Spleen (tissue), 11 donors: ENCODE measurements at regions not wholly inside any gene's neighbourhood (a gene's known extent, or its start where the extent isn't known, plus 50 kb on each side); places are given as distances from the start of the nearest gene placed in this dataset.
"Not testable (repeated sequence)": the region's sequence is repeated elsewhere in the genome, so short reads cannot be mapped to it uniquely, and the experiment has no call there.

Experiments used
- DNase-seq: peaks from one replicate; pipeline ENCODE4 v3.0.0-alpha.2; 2020
- H3K27ac ChIP-seq, 8 donors: fragments of 200-600 bp; sonication (generic) in 7 of 8; 1 replicate in 4 of 8; 2 replicates in 4 of 8; pipeline versions ENCODE4 v1.5.0 to v1.8.0; 2016 to 2021; ENCODE audit warnings: inconsistent platforms in 4 of 8, mild to moderate bottlenecking in 4 of 8, moderate library complexity in 1 of 8
- H3K27me3 ChIP-seq, 7 donors: fragments of 200-600 bp; sonication (generic) in 6 of 7; replicated peaks in 1 of 7; 1 replicate in 4 of 7; 2 replicates in 3 of 7; pipeline versions ENCODE4 v1.5.0 to v1.8.0; 2016 to 2021; ENCODE audit warnings: inconsistent platforms in 3 of 7, mild to moderate bottlenecking in 1 of 7
- H3K36me3 ChIP-seq, 6 donors: fragments of 200-600 bp; sonication (generic) in 5 of 6; 1 replicate in 4 of 6; 2 replicates in 2 of 6; pipeline versions ENCODE4 v1.5.0 to v1.8.0; 2016 to 2021; ENCODE audit warnings: inconsistent platforms in 2 of 6
- H3K4me1 ChIP-seq, 6 donors: fragments of 200-600 bp; sonication (generic) in 5 of 6; 1 replicate in 3 of 6; 2 replicates in 3 of 6; pipeline versions ENCODE4 v1.5.0 to v1.8.0; 2016 to 2021; ENCODE audit warnings: inconsistent platforms in 3 of 6
- H3K4me3 ChIP-seq, 8 donors: fragments of 200-600 bp; sonication (generic) in 7 of 8; 1 replicate in 4 of 8; 2 replicates in 4 of 8; pipeline versions ENCODE4 v1.5.0 to v1.8.0; 2016 to 2021; ENCODE audit warnings: inconsistent platforms in 4 of 8, mild to moderate bottlenecking in 4 of 8, moderate library complexity in 2 of 8
- H3K9me3 ChIP-seq, 8 donors: fragments of 200-600 bp; sonication (generic) in 7 of 8; 1 replicate in 4 of 8; 2 replicates in 4 of 8; pipeline versions ENCODE4 v1.5.0 to v1.8.0; 2016 to 2021; ENCODE audit warnings: inconsistent platforms in 4 of 8
- POLR2A ChIP-seq, 3 donors: fragments of 450-650 bp; IDR thresholded peaks; one replicate each; pipeline ENCODE4 v1.5.1; 2017; ENCODE audit warnings: antibody characterized with exemption in 3 of 3, mild to moderate bottlenecking in 1 of 3
- POLR2AphosphoS5 ChIP-seq, 3 donors: sonication (generic); formaldehyde crosslinking; IDR thresholded peaks; one replicate each; pipeline ENCODE4 v1.5.1; 2017; ENCODE audit warnings: antibody characterized with exemption in 3 of 3
- WGBS, 5 donors: extraction: QIAGEN DNeasy Blood & Tissue Kit in 3 of 5; methylation state at CpG; one replicate each; pipeline versions ENCODE4 v1.1.5 to v1.1.7; 2013 to 2018; 5-methylcytosine and 5-hydroxymethylcytosine counted together
- intact Hi-C: fragments of 100-400 bp; cut with DNase I; formaldehyde crosslinking; loops from one replicate; pipeline ENCODE4 v1.15.0; 2023; ENCODE audit warnings: low total_unique reads
- TF ChIP-seq, protein P1 (sequence below), 11 experiments: fragments of 200-600 bp in 7 of 11; fragments of 450-650 bp in 4 of 11; sonication (generic) in 4 of 11; IDR thresholded peaks in 8 of 11; conservative IDR thresholded peaks in 3 of 11; 1 replicate in 7 of 11; 2 replicates in 4 of 11; pipeline versions ENCODE4 v1.4.0 to v1.8.0; 2016 to 2021; ENCODE audit warnings: antibody characterized with exemption in 11 of 11, inconsistent platforms in 4 of 11, mild to moderate bottlenecking in 1 of 11
- donor health status: healthy with polysubstance abuse.
- donor health status: DM: no; HTN: no; CAD: no; lungs with moderate emphysema.
- donor health status: DM: no; HTN: no; CAD: no.
- donor health status: Bipolar disorder and iron deficiency.
- donor health status: healthy.
- donor health status: DM: no; HTN: no; CAD: no.
- donor health status: DM: yes; HTN: yes; CAD: no.

GRCh38 chr2:83991992-83992391, 467.1 kb downstream of the SUCLG1 start:
- DNase-seq, result no peak
- Histone ChIP-seq H3K4me1 (no peaks in the 10 kb centered on the region), H3K36me3 (no peaks in the 10 kb centered on the region), H3K27ac (no peak overlapping the region), H3K9me3 (peaks cover 0 to 22% (median 6%) of the 10 kb centered on the region in 8 donors), H3K27me3 (no peaks in the 10 kb centered on the region), H3K4me3 (no peak overlapping the region)
- WGBS, 5 donors, result 90 to 92% (median 91%) methylated on average over 3 of the region's 3 CpGs
- TF ChIP-seq, protein P1, sequence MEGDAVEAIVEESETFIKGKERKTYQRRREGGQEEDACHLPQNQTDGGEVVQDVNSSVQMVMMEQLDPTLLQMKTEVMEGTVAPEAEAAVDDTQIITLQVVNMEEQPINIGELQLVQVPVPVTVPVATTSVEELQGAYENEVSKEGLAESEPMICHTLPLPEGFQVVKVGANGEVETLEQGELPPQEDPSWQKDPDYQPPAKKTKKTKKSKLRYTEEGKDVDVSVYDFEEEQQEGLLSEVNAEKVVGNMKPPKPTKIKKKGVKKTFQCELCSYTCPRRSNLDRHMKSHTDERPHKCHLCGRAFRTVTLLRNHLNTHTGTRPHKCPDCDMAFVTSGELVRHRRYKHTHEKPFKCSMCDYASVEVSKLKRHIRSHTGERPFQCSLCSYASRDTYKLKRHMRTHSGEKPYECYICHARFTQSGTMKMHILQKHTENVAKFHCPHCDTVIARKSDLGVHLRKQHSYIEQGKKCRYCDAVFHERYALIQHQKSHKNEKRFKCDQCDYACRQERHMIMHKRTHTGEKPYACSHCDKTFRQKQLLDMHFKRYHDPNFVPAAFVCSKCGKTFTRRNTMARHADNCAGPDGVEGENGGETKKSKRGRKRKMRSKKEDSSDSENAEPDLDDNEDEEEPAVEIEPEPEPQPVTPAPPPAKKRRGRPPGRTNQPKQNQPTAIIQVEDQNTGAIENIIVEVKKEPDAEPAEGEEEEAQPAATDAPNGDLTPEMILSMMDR (IDR thresholded peaks at IDR 0.05 in 8 of 11, conservative IDR thresholded peaks at IDR 0.05 in 3 of 11), result no peak
- TF ChIP-seq POLR2AphosphoS5 (IDR thresholded peaks at IDR 0.05), result no peak
- TF ChIP-seq POLR2A (IDR thresholded peaks at IDR 0.05), result no peak
- intact Hi-C loops, result no loop called here

- Histone ChIP-seq H3K36me3 (no peaks in the 10 kb centered on the region), H3K4me1 (no peaks in the 10 kb centered on the region), H3K4me3 (no peak overlapping the region), H3K27ac (no peak overlapping the region), H3K9me3 (peaks cover 0 to 26% (median 6%) of the 10 kb centered on the region in 8 donors), H3K27me3 (no peaks in the 10 kb centered on the region)
- 25 to 55% (median 37%) methylated on average over 1 of the region's 1 CpG for WGBS, 5 donors
- no peak for TF ChIP-seq POLR2AphosphoS5 (IDR thresholded peaks at IDR 0.05)
- TF ChIP-seq, protein P1 (IDR thresholded peaks at IDR 0.05 in 8 of 11, conservative IDR thresholded peaks at IDR 0.05 in 3 of 11), result no peak
- no peak for TF ChIP-seq POLR2A (IDR thresholded peaks at IDR 0.05)
- DNase-seq, result no peak
- intact Hi-C loops, result no loop called here
Measured at GRCh38 chr2:83990636-83991035, 468.4 kb downstream of the SUCLG1 start.

GRCh38 chr2:83976628-83977027, 482.5 kb downstream of the SUCLG1 start:
- DNase-seq, H3K27me3 ChIP-seq, H3K36me3 ChIP-seq, H3K4me3 ChIP-seq, H3K27ac ChIP-seq, H3K4me1 ChIP-seq, intact Hi-C loops: not testable (repeated sequence)
- 78 to 95% (median 85%) methylated on average over 1 to 6 of the region's 6 CpGs for WGBS, 5 donors
- H3K9me3 ChIP-seq, result peaks cover 0 to 18% (median 1%) of the 10 kb centered on the region in 8 donors

DNA sequence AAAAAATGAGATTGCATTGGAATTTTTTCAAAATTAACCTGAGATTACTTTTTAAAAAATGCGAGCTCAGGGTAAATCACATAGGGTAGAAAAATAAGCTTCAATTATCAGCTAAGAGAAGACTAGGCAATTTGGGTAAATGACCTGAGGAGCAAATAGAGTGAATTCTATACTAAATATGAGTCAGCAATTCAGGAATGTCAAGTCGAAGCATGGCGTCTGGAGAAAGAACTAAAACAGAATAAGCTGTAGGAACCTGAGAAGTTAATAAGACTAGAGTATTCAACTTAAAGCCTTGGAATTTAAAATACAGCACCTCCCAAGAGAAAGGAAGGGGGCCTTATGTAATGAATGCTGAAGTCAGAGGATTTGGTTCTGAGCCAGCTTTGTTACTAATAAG, 487.0 kb downstream of the SUCLG1 start:
- Histone ChIP-seq H3K4me3 (no peak overlapping the region), H3K27ac (no peak overlapping the region), H3K9me3 (peaks cover 0 to 15% (median 0%) of the 10 kb centered on the region in 8 donors), H3K4me1 (no peaks in the 10 kb centered on the region), H3K27me3 (no peaks in the 10 kb centered on the region), H3K36me3 (no peaks in the 10 kb centered on the region)
- DNase-seq, result no peak
- WGBS, 5 donors, result 85 to 93% (median 88%) methylated on average over 3 of the region's 3 CpGs
- intact Hi-C loops, result no loop called here
- no peak for TF ChIP-seq POLR2A (IDR thresholded peaks at IDR 0.05)
- TF ChIP-seq POLR2AphosphoS5 (IDR thresholded peaks at IDR 0.05), result no peak
- TF ChIP-seq, protein P1 (IDR thresholded peaks at IDR 0.05 in 8 of 11, conservative IDR thresholded peaks at IDR 0.05 in 3 of 11), result no peak

- no peak for DNase-seq
- H3K9me3 ChIP-seq, result peaks cover 0 to 12% (median 0%) of the 10 kb centered on the region in 8 donors
- H3K4me1 ChIP-seq, result no peaks in the 10 kb centered on the region
- WGBS, 5 donors, result 42 to 52% (median 47%) methylated on average over 2 of the region's 2 CpGs
- TF ChIP-seq POLR2AphosphoS5 (IDR thresholded peaks at IDR 0.05) (no peak), POLR2A (IDR thresholded peaks at IDR 0.05) (no peak)
- TF ChIP-seq, protein P1 (IDR thresholded peaks at IDR 0.05 in 8 of 11, conservative IDR thresholded peaks at IDR 0.05 in 3 of 11), result no peak
- H3K27me3 ChIP-seq, result no peaks in the 10 kb centered on the region
- H3K27ac ChIP-seq, result no peak overlapping the region
- intact Hi-C loops, result no loop called here
- no peak overlapping the region for H3K4me3 ChIP-seq
- no peaks in the 10 kb centered on the region for H3K36me3 ChIP-seq
Measured at GRCh38 chr2:83971547-83971946, 487.5 kb downstream of the SUCLG1 start.
